ENCODE measurements at regions not wholly inside any gene's neighbourhood (a gene's known extent, or its start where the extent isn't known, plus 50 kb on each side); places are given as distances from the start of the nearest gene placed in this dataset.

GRCh38 chr2:139876964-139877363 lies 1096.8 kb upstream of the NXPH2 start:
- TF ChIP-seq SPI1 (IDR thresholded peaks at IDR 0.05; ENCODE audit: borderline replicate concordance, low read depth) (no peak), REST (IDR thresholded peaks at IDR 0.05; ENCODE audit: insufficient replicate concordance, low read depth) (no peak), GABPA (IDR thresholded peaks at IDR 0.05; ENCODE audit: low read depth) (no peak), CTCF (IDR thresholded peaks at IDR 0.05; ENCODE audit: insufficient read depth, low read length) (no peak), POLR2AphosphoS5 (IDR thresholded peaks at IDR 0.05; ENCODE audit: low read depth) (no peak)
- DNase-seq (ENCODE audit: low read depth in 1 of 2, low spot score in 1 of 2), result no peak
- Histone ChIP-seq H3K27ac (replicated peaks) (no peak overlapping the region), H3K27me3 (ENCODE audit: insufficient read depth, poor library complexity, severe bottlenecking) (no peaks in the 10 kb centered on the region), H3K4me3 (replicated peaks; ENCODE audit: insufficient read depth, low read length) (no peak overlapping the region)

- Histone ChIP-seq H3K27me3 (ENCODE audit: insufficient read depth, poor library complexity, severe bottlenecking) (no peaks in the 10 kb centered on the region), H3K27ac (replicated peaks) (no peak overlapping the region), H3K4me3 (replicated peaks; ENCODE audit: insufficient read depth, low read length) (no peak overlapping the region)
- no peak for TF ChIP-seq SPI1 (IDR thresholded peaks at IDR 0.05; ENCODE audit: borderline replicate concordance, low read depth)
- TF ChIP-seq CTCF (IDR thresholded peaks at IDR 0.05; ENCODE audit: insufficient read depth, low read length), result no peak
- TF ChIP-seq POLR2AphosphoS5 (IDR thresholded peaks at IDR 0.05; ENCODE audit: low read depth), result no peak
- TF ChIP-seq REST (IDR thresholded peaks at IDR 0.05; ENCODE audit: insufficient replicate concordance, low read depth), result no peak
- TF ChIP-seq GABPA (IDR thresholded peaks at IDR 0.05; ENCODE audit: low read depth), result no peak
- no peak for DNase-seq (ENCODE audit: low read depth in 1 of 2, low spot score in 1 of 2)
Observed at GRCh38 chr2:139876321-139876720, 1096.1 kb upstream of the NXPH2 start.

GRCh38 chr2:139872503-139872902 lies 1092.3 kb upstream of the NXPH2 start:
- no peak overlapping the region for H3K4me3 ChIP-seq (replicated peaks; ENCODE audit: insufficient read depth, low read length)
- DNase-seq (ENCODE audit: low read depth in 1 of 2, low spot score in 1 of 2), result no peak
- H3K27me3 ChIP-seq (ENCODE audit: insufficient read depth, poor library complexity, severe bottlenecking), result no peaks in the 10 kb centered on the region
- no peak overlapping the region for H3K27ac ChIP-seq (replicated peaks)
- TF ChIP-seq REST (IDR thresholded peaks at IDR 0.05; ENCODE audit: insufficient replicate concordance, low read depth) (no peak), CTCF (IDR thresholded peaks at IDR 0.05; ENCODE audit: insufficient read depth, low read length) (no peak), GABPA (IDR thresholded peaks at IDR 0.05; ENCODE audit: low read depth) (no peak), POLR2AphosphoS5 (IDR thresholded peaks at IDR 0.05; ENCODE audit: low read depth) (no peak), SPI1 (IDR thresholded peaks at IDR 0.05; ENCODE audit: borderline replicate concordance, low read depth) (no peak)
